ENCODE measurements at regions not wholly inside any gene's neighbourhood (a gene's known extent, or its start where the extent isn't known, plus 50 kb on each side); places are given as distances from the start of the nearest gene placed in this dataset.

DNA sequence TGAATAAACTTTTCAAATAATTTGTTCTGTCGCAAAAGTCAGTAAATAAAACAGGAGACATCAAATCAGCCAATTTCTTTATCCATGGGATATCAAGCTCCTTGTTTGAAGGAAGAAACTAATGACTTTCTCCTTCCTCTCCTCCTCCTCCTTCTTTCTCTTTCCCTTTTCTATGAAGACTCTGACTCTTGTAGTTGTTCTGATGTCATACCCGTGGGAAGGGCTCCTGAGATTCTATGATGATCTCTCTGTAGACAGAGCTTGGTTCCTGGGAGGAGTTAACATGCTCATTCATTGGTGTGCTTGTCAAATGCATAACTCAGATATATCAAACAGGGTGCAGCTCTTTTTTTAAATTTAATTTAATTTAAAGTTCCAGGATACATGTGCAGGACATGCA is 118.7 kb upstream of the KCTD1 start:
- no peaks in the 10 kb centered on the region for H3K36me3 ChIP-seq
- TF ChIP-seq, protein P1, sequence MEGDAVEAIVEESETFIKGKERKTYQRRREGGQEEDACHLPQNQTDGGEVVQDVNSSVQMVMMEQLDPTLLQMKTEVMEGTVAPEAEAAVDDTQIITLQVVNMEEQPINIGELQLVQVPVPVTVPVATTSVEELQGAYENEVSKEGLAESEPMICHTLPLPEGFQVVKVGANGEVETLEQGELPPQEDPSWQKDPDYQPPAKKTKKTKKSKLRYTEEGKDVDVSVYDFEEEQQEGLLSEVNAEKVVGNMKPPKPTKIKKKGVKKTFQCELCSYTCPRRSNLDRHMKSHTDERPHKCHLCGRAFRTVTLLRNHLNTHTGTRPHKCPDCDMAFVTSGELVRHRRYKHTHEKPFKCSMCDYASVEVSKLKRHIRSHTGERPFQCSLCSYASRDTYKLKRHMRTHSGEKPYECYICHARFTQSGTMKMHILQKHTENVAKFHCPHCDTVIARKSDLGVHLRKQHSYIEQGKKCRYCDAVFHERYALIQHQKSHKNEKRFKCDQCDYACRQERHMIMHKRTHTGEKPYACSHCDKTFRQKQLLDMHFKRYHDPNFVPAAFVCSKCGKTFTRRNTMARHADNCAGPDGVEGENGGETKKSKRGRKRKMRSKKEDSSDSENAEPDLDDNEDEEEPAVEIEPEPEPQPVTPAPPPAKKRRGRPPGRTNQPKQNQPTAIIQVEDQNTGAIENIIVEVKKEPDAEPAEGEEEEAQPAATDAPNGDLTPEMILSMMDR (IDR thresholded peaks at IDR 0.05; ENCODE audit: low read depth, low read length): no peak
- peaks cover 28% of the 10 kb centered on the region for H3K27me3 ChIP-seq
- H3K27ac ChIP-seq: no peak overlapping the region
- no peaks in the 10 kb centered on the region for H3K9me3 ChIP-seq (ENCODE audit: low read depth)
- DNase-seq (ENCODE audit: low read depth in 1 of 2, low spot score in 1 of 2): no peak
- no peak overlapping the region for H3K4me3 ChIP-seq
- no peaks in the 10 kb centered on the region for H3K4me1 ChIP-seq (ENCODE audit: low read depth)

DNA sequence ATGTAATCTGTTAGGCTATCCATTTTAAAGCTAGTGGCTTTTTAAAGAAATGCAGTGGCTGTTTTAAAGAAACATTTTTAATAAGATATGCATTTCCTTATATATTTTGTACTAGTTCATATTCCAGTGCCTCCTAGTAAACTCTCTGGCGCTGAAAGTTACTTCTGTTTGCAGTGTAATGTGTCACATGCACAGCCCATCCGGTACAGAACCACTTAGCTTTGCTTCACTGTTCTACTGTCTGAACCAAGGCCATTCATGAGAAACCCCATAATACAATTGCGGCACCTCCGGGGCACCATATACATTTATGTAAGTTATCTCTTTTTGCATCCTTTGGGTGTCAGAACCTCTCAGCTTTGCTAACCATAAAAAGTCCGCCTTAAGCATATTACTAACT is 114.6 kb upstream of the KCTD1 start:
- H3K4me3 ChIP-seq: no peak overlapping the region

DNA sequence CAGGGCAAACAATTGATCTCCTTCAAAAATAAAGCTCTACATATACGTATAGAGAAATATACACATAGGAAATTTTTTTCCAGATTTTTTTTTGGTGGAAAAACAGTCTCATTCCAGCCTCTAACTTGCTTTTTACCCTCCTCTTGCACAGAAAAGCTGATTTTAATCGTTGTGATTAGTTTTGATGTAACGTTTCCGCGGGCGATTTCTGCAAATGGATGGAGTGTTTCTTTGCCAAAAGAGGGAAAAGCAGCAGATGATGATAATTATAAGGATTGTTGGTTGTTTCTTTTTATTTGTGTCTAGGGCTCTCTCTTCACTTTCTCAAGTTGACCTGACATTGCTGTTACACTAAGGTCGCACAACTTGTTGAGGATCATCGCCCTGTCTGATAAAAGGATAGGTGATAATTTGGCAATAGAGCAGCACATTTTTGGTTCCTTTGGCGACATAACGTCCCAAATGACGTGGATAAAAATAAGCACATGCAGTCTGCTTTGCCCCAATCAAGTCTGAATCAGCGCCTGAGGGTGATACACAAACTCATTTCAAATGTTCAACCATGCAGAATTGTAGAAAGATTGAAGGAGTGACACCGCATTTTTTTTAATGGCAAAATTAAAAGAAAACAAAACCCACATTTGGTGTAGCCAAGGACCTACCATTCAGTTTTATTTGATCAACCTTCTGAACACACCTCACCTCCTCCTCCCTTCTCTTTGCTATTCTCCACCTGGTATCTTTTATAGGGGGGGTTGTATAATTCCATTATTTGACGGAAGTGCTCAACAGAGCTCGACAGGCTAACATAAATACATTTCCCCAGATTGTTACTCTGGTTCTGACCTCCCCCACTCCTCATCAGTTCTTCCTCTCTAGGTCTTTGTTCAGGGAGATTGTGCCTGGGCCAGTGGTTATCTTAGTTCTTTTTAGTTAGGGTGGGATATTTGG is 109.6 kb upstream of the KCTD1 start:
- Histone ChIP-seq H3K9me3 (ENCODE audit: low read depth) (no peaks in the 10 kb centered on the region), H3K36me3 (no peaks in the 10 kb centered on the region), H3K27ac (no peak overlapping the region), H3K27me3 (peaks cover 20% of the 10 kb centered on the region), H3K4me1 (ENCODE audit: low read depth) (peaks cover 12% of the 10 kb centered on the region), H3K4me3 (peak overlapping the region; percentile 69)
- no peak for DNase-seq (ENCODE audit: low read depth in 1 of 2, low spot score in 1 of 2)
- TF ChIP-seq, protein P1 (IDR thresholded peaks at IDR 0.05; ENCODE audit: low read depth, low read length): no peak

More for the DNA sequence above, 114.6 kb upstream of the KCTD1 start:
- TF ChIP-seq, protein P1 (IDR thresholded peaks at IDR 0.05; ENCODE audit: low read depth, low read length): no peak
- H3K9me3 ChIP-seq (ENCODE audit: low read depth): no peaks in the 10 kb centered on the region
- peaks cover 28% of the 10 kb centered on the region for H3K27me3 ChIP-seq
- H3K27ac ChIP-seq: no peak overlapping the region
- peaks cover 7% of the 10 kb centered on the region for H3K4me1 ChIP-seq (ENCODE audit: low read depth)
- H3K36me3 ChIP-seq: no peaks in the 10 kb centered on the region
- no peak for DNase-seq (ENCODE audit: low read depth in 1 of 2, low spot score in 1 of 2)

DNA sequence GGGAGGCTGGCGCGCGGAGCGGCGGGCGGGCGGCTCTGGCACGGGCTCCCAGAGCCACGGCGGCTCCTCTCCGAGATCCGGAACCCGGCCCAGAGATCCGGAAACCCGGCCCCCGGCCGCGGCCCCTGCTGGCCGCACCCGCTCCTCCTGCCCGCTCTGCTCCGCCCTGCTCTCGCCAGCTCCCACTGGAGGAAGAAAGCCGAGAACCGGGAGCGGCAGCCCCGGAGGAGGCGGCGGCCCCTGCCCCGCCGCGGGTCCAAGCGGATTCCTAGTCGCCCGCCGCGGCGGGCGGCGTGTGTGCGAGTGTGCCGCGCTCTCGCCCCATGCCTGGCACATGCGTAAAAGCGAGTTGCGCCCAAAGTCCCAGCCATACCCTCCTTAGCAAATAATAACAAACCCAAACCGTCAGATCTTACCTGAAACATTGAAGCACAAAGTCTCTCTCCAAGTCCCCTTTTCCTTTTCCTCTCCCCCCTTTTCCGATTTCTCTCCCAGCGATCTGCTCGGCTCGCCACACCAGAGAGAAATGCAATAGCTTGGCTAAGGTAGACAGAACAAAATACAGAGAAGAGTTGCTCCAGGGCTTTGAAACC is 108.7 kb upstream of the KCTD1 start:
- TF ChIP-seq, protein P1 (IDR thresholded peaks at IDR 0.05; ENCODE audit: low read depth, low read length): peak; percentile 39
- peaks cover 12% of the 10 kb centered on the region for H3K4me1 ChIP-seq (ENCODE audit: low read depth)
- no peak overlapping the region for H3K27ac ChIP-seq
- peak overlapping the region; percentile 69 for H3K4me3 ChIP-seq
- peaks cover 20% of the 10 kb centered on the region for H3K27me3 ChIP-seq
- peak; percentile 81 for DNase-seq (ENCODE audit: low read depth in 1 of 2, low spot score in 1 of 2)
- H3K36me3 ChIP-seq: no peaks in the 10 kb centered on the region
- no peaks in the 10 kb centered on the region for H3K9me3 ChIP-seq (ENCODE audit: low read depth)

DNA sequence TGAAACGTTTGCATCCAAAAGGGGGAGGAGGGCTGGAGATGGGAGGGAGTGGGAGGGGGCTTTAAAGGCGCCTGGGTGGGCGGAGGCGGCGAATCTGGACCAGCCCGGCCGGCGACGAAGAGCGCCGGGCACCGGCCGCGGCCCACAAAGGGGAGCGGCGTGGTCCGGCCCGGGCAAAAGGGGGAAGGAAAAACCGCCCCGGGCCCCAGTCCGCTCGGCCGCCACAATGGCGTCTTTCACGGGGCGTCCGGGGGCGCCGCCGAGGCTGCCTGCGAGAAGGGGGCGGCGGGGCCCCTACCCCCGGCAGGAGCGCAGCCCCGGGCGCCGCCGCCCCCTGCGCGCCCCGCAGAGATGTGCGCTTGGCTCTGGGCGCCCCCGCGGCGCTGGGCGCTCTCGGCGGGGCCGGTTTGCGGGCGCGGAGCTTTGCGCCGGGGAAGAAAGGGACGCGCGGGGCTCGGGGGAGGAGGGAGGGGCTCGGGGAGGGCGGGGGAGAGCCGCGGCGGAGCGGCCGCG is 108.1 kb upstream of the KCTD1 start:
- peak in 1 of 2 donors; percentile 42 for DNase-seq (ENCODE audit: low read depth in 1 of 2, low spot score in 1 of 2)
- no peak overlapping the region for H3K27ac ChIP-seq
- peak overlapping the region; percentile 69 for H3K4me3 ChIP-seq
- H3K36me3 ChIP-seq: no peaks in the 10 kb centered on the region
- H3K9me3 ChIP-seq (ENCODE audit: low read depth): no peaks in the 10 kb centered on the region
- TF ChIP-seq, protein P1 (IDR thresholded peaks at IDR 0.05; ENCODE audit: low read depth, low read length): no peak
- peaks cover 20% of the 10 kb centered on the region for H3K27me3 ChIP-seq
- H3K4me1 ChIP-seq (ENCODE audit: low read depth): peaks cover 12% of the 10 kb centered on the region
